UCSD-AML1 (cell line): ENCODE measurements at regions not wholly inside any gene's neighbourhood (a gene's known extent, or its start where the extent isn't known, plus 50 kb on each side); places are given as distances from the start of the nearest gene placed in this dataset.

Source experiments
- DNase-seq: peaks from one replicate; lab custom pipeline; 2025; ENCODE audit not compliant: unreplicated experiment; lab: John Stamatoyannopoulos, UW

- no peak for DNase-seq
These were observed 137.4 kb upstream of the RBMS1 start for GRCh38 chr2:160630801-160631590.

GRCh38 chr2:160632084-160632975 is 138.7 kb upstream of the RBMS1 start:
- DNase-seq, result no peak

- no peak for DNase-seq
These were observed 140.8 kb upstream of the RBMS1 start for GRCh38 chr2:160634436-160634835.

- DNase-seq, result no peak
These were observed 141.9 kb upstream of the RBMS1 start for GRCh38 chr2:160635488-160635887.

GRCh38 chr2:160639472-160639871 is 145.9 kb upstream of the RBMS1 start:
- no peak for DNase-seq

- no peak for DNase-seq
These were observed 153.3 kb upstream of the RBMS1 start for GRCh38 chr2:160646684-160647444.

- no peak for DNase-seq
These were observed 154.5 kb upstream of the RBMS1 start for GRCh38 chr2:160647967-160648685.

GRCh38 chr2:160649698-160650097 is 156.1 kb upstream of the RBMS1 start:
- no peak for DNase-seq

GRCh38 chr2:160650196-160651118 is 156.8 kb upstream of the RBMS1 start:
- DNase-seq, result no peak

- no peak for DNase-seq
These were observed 158.0 kb upstream of the RBMS1 start for GRCh38 chr2:160651416-160652200.

- DNase-seq, result peak; percentile 74
These were observed 158.6 kb upstream of the RBMS1 start for GRCh38 chr2:160652236-160652635.

- DNase-seq, result no peak
These were observed 163.6 kb upstream of the RBMS1 start for GRCh38 chr2:160657196-160657595.

- DNase-seq, result no peak
These were observed 165.2 kb upstream of the RBMS1 start for GRCh38 chr2:160658851-160659250.

- DNase-seq, result no peak
These were observed 167.1 kb upstream of the RBMS1 start for GRCh38 chr2:160660741-160661140.

- no peak for DNase-seq
These were observed 171.1 kb upstream of the RBMS1 start for GRCh38 chr2:160664603-160665140.

GRCh38 chr2:160666154-160667060 is 172.8 kb upstream of the RBMS1 start:
- no peak for DNase-seq

GRCh38 chr2:160667811-160668210 is 174.2 kb upstream of the RBMS1 start:
- DNase-seq, result no peak

- DNase-seq, result no peak
These were observed 177.0 kb upstream of the RBMS1 start for GRCh38 chr2:160670618-160671017.
